ENCODE measurements at regions not wholly inside any gene's neighbourhood (a gene's known extent, or its start where the extent isn't known, plus 50 kb on each side); places are given as distances from the start of the nearest gene placed in this dataset.
"Not testable (repeated sequence)": the region's sequence is repeated elsewhere in the genome, so short reads cannot be mapped to it uniquely, and the experiment has no call there.

- H3K27me3 ChIP-seq: peaks cover 2% of the 10 kb centered on the region
- intact Hi-C loops (cut with DNase I; ENCODE audit: low total_unique reads): no loop called here
- no peak for DNase-seq
- WGBS, 2 donors (ENCODE audit: low coverage in 1 of 2): 50 to 81% methylated on average over 1 of the region's 1 CpG
- no peak overlapping the region for H3K27ac ChIP-seq
- in situ Hi-C loops (cut with MboI; ENCODE audit: low pct_ligation_motif_present in 1 of 4, low pct_unique_long_range_greater_than_20kb in 1 of 4, low sequenced_read_pairs in 3 of 4): no loop called here
- H3K36me3 ChIP-seq: no peaks in the 10 kb centered on the region
- TF ChIP-seq CTCF (IDR thresholded peaks at IDR 0.05): no peak
- no peak for TF ChIP-seq POLR2AphosphoS5 (IDR thresholded peaks at IDR 0.05)
- TF ChIP-seq POLR2A (IDR thresholded peaks at IDR 0.05): no peak
- no peak for TF ChIP-seq EP300 (IDR thresholded peaks at IDR 0.05; ENCODE audit: low read depth)
- H3K4me1 ChIP-seq: no peaks in the 10 kb centered on the region
- no peak overlapping the region for H3K4me3 ChIP-seq
- H3K9me3 ChIP-seq: no peaks in the 10 kb centered on the region
Measured at GRCh38 chr7:142563470-142563869, 185.8 kb upstream of the PRSS1 start.

GRCh38 chr7:142562688-142563087 is 186.6 kb upstream of the PRSS1 start:
- intact Hi-C loops (cut with DNase I; ENCODE audit: low total_unique reads) (no loop called here), in situ Hi-C loops (cut with MboI; ENCODE audit: low pct_ligation_motif_present in 1 of 4, low pct_unique_long_range_greater_than_20kb in 1 of 4, low sequenced_read_pairs in 3 of 4) (no loop called here)
- no peak for DNase-seq
- no peak for TF ChIP-seq POLR2AphosphoS5 (IDR thresholded peaks at IDR 0.05)
- TF ChIP-seq POLR2A (IDR thresholded peaks at IDR 0.05): no peak
- TF ChIP-seq CTCF (IDR thresholded peaks at IDR 0.05): no peak
- TF ChIP-seq EP300 (IDR thresholded peaks at IDR 0.05; ENCODE audit: low read depth): no peak
- Histone ChIP-seq H3K9me3 (no peaks in the 10 kb centered on the region), H3K36me3 (no peaks in the 10 kb centered on the region), H3K27ac (no peak overlapping the region), H3K27me3 (peaks cover 6% of the 10 kb centered on the region), H3K4me1 (no peaks in the 10 kb centered on the region), H3K4me3 (no peak overlapping the region)
- 40% methylated on average over 1 of the region's 1 CpG; no CpG with 5 or more reads in 1 of the 2 donors for WGBS, 2 donors (ENCODE audit: low coverage in 1 of 2)

- H3K36me3 ChIP-seq; H3K4me1 ChIP-seq; DNase-seq; H3K4me3 ChIP-seq; H3K27ac ChIP-seq; in situ Hi-C loops (cut with MboI; ENCODE audit: low pct_ligation_motif_present in 1 of 4, low pct_unique_long_range_greater_than_20kb in 1 of 4, low sequenced_read_pairs in 3 of 4); intact Hi-C loops (cut with DNase I; ENCODE audit: low total_unique reads); H3K27me3 ChIP-seq; H3K9me3 ChIP-seq: not testable (repeated sequence)
- WGBS, 2 donors (ENCODE audit: low coverage in 1 of 2): 77 to 88% methylated on average over 2 to 3 of the region's 3 CpGs
Measured at GRCh38 chr7:142561396-142561795, 187.9 kb upstream of the PRSS1 start.

GRCh38 chr7:142560770-142561169 is 188.5 kb upstream of the PRSS1 start:
- H3K4me3 ChIP-seq; H3K27me3 ChIP-seq; H3K36me3 ChIP-seq; DNase-seq; H3K4me1 ChIP-seq; intact Hi-C loops (cut with DNase I; ENCODE audit: low total_unique reads); in situ Hi-C loops (cut with MboI; ENCODE audit: low pct_ligation_motif_present in 1 of 4, low pct_unique_long_range_greater_than_20kb in 1 of 4, low sequenced_read_pairs in 3 of 4); H3K27ac ChIP-seq; H3K9me3 ChIP-seq: not testable (repeated sequence)
- 60 to 71% methylated on average over 1 to 6 of the region's 6 CpGs for WGBS, 2 donors (ENCODE audit: low coverage in 1 of 2)

- H3K4me1 ChIP-seq: no peaks in the 10 kb centered on the region
- WGBS, 2 donors (ENCODE audit: low coverage in 1 of 2): 76 to 78% methylated on average over 1 to 2 of the region's 2 CpGs
- in situ Hi-C loops (cut with MboI; ENCODE audit: low pct_ligation_motif_present in 1 of 4, low pct_unique_long_range_greater_than_20kb in 1 of 4, low sequenced_read_pairs in 3 of 4): no loop called here
Measured at GRCh38 chr7:142560166-142560565, 189.1 kb upstream of the PRSS1 start.

More at GRCh38 chr7:142560166-142560565, 189.1 kb upstream of the PRSS1 start:
- no peak for TF ChIP-seq POLR2AphosphoS5 (IDR thresholded peaks at IDR 0.05)
- no peak for TF ChIP-seq CTCF (IDR thresholded peaks at IDR 0.05)
- no peak for TF ChIP-seq POLR2A (IDR thresholded peaks at IDR 0.05)
- TF ChIP-seq EP300 (IDR thresholded peaks at IDR 0.05; ENCODE audit: low read depth): no peak
- H3K9me3 ChIP-seq: no peaks in the 10 kb centered on the region
- H3K36me3 ChIP-seq: no peaks in the 10 kb centered on the region
- DNase-seq: no peak
- no peak overlapping the region for H3K4me3 ChIP-seq
- no peak overlapping the region for H3K27ac ChIP-seq
- H3K27me3 ChIP-seq: peaks cover 6% of the 10 kb centered on the region
- intact Hi-C loops (cut with DNase I; ENCODE audit: low total_unique reads): no loop called here
